ENCODE measurements at regions not wholly inside any gene's neighbourhood (a gene's known extent, or its start where the extent isn't known, plus 50 kb on each side); places are given as distances from the start of the nearest gene placed in this dataset.
"Not testable (repeated sequence)": the region's sequence is repeated elsewhere in the genome, so short reads cannot be mapped to it uniquely, and the experiment has no call there.

GRCh38 chr21:19540287-19540686 lies 1136.7 kb upstream of the TMPRSS15 start:
- Histone ChIP-seq H3K4me3 (ENCODE audit: low read depth, low read length) (no peak overlapping the region), H3K27ac (no peak overlapping the region), H3K27me3 (replicated peaks) (no peaks in the 10 kb centered on the region), H3K36me3 (replicated peaks) (no peaks in the 10 kb centered on the region)
- no peak for DNase-seq
- no peak for TF ChIP-seq CTCF (IDR thresholded peaks at IDR 0.05; ENCODE audit: low read depth, low read length, missing control alignments)
- in situ Hi-C loops (cut with HindIII; ENCODE audit: low pct_ligation_motif_present, low sequenced_read_pairs), result no loop called here

GRCh38 chr21:19541602-19542001 lies 1138.0 kb upstream of the TMPRSS15 start:
- no peaks in the 10 kb centered on the region for H3K27me3 ChIP-seq (replicated peaks)
- no peak for TF ChIP-seq CTCF (IDR thresholded peaks at IDR 0.05; ENCODE audit: low read depth, low read length, missing control alignments)
- no peak overlapping the region for H3K4me3 ChIP-seq (ENCODE audit: low read depth, low read length)
- DNase-seq, result no peak
- H3K36me3 ChIP-seq (replicated peaks), result no peaks in the 10 kb centered on the region
- in situ Hi-C loops (cut with HindIII; ENCODE audit: low pct_ligation_motif_present, low sequenced_read_pairs), result no loop called here
- no peak overlapping the region for H3K27ac ChIP-seq

GRCh38 chr21:19544493-19544892 lies 1140.9 kb upstream of the TMPRSS15 start:
- H3K4me3 ChIP-seq (ENCODE audit: low read depth, low read length); H3K27me3 ChIP-seq (replicated peaks); DNase-seq; H3K27ac ChIP-seq; H3K36me3 ChIP-seq (replicated peaks); in situ Hi-C loops (cut with HindIII; ENCODE audit: low pct_ligation_motif_present, low sequenced_read_pairs): not testable (repeated sequence)

- Histone ChIP-seq H3K36me3 (replicated peaks) (no peaks in the 10 kb centered on the region), H3K27ac (no peak overlapping the region), H3K27me3 (replicated peaks) (no peaks in the 10 kb centered on the region), H3K4me3 (ENCODE audit: low read depth, low read length) (no peak overlapping the region)
- in situ Hi-C loops (cut with HindIII; ENCODE audit: low pct_ligation_motif_present, low sequenced_read_pairs), result no loop called here
- TF ChIP-seq CTCF (IDR thresholded peaks at IDR 0.05; ENCODE audit: low read depth, low read length, missing control alignments), result no peak
- no peak for DNase-seq
Observed at GRCh38 chr21:19547951-19548840, 1144.6 kb upstream of the TMPRSS15 start.

GRCh38 chr21:19553919-19554615 lies 1150.5 kb upstream of the TMPRSS15 start:
- Histone ChIP-seq H3K36me3 (replicated peaks) (no peaks in the 10 kb centered on the region), H3K4me3 (ENCODE audit: low read depth, low read length) (no peak overlapping the region), H3K27me3 (replicated peaks) (no peaks in the 10 kb centered on the region), H3K27ac (no peak overlapping the region)
- no peak for DNase-seq
- no peak for TF ChIP-seq CTCF (IDR thresholded peaks at IDR 0.05; ENCODE audit: low read depth, low read length, missing control alignments)
- in situ Hi-C loops (cut with HindIII; ENCODE audit: low pct_ligation_motif_present, low sequenced_read_pairs), result no loop called here

GRCh38 chr21:19557046-19557445 lies 1153.5 kb upstream of the TMPRSS15 start:
- no peak for DNase-seq
- Histone ChIP-seq H3K27me3 (replicated peaks) (no peaks in the 10 kb centered on the region), H3K4me3 (ENCODE audit: low read depth, low read length) (no peak overlapping the region), H3K27ac (no peak overlapping the region), H3K36me3 (replicated peaks) (no peaks in the 10 kb centered on the region)
- TF ChIP-seq CTCF (IDR thresholded peaks at IDR 0.05; ENCODE audit: low read depth, low read length, missing control alignments), result no peak
- in situ Hi-C loops (cut with HindIII; ENCODE audit: low pct_ligation_motif_present, low sequenced_read_pairs), result no loop called here
